Ovary (tissue), 7 donors: ENCODE measurements at regions not wholly inside any gene's neighbourhood (a gene's known extent, or its start where the extent isn't known, plus 50 kb on each side); places are given as distances from the start of the nearest gene placed in this dataset.

ENCODE experiments used
- DNase-seq, 5 donors: peaks; one replicate each; pipeline ENCODE4 v3.0.0-alpha.2; 2019 to 2020
- H3K27ac ChIP-seq, 2 donors: fragments of 200-600 bp; one replicate each; pipeline versions ENCODE4 v1.5.1 to v1.8.0; 2019 to 2022
- H3K27me3 ChIP-seq: fragments of 200-600 bp; one replicate; pipeline ENCODE4 v1.8.0; 2022
- H3K36me3 ChIP-seq: fragments of 200-600 bp; sonication (generic); one replicate; pipeline ENCODE4 v1.5.1; 2019
- H3K4me1 ChIP-seq: one replicate; pipeline ENCODE4 v1.8.1; 2013; ENCODE audit warnings: mild to moderate bottlenecking, moderate library complexity; ENCODE audit not compliant: insufficient read depth
- H3K4me3 ChIP-seq: fragments of 200-600 bp; sonication (generic); one replicate; pipeline ENCODE4 v1.5.1; 2017
- H3K9me3 ChIP-seq, 2 donors: fragments of 200-600 bp in 1 of 2; sonication (generic) in 1 of 2; one replicate each; pipeline versions ENCODE4 v1.5.1 to v1.8.1; 2013 to 2019; ENCODE audit warnings: mild to moderate bottlenecking in 1 of 2, moderate library complexity in 1 of 2
- EP300 ChIP-seq: sonication (generic); formaldehyde crosslinking; IDR thresholded peaks from one replicate; pipeline ENCODE4 v1.6.1; 2017; ENCODE audit warnings: antibody characterized with exemption
- POLR2A ChIP-seq: fragments of 450-650 bp; IDR thresholded peaks from one replicate; pipeline ENCODE4 v1.6.1; 2017; ENCODE audit warnings: antibody characterized with exemption, mild to moderate bottlenecking, moderate library complexity
- WGBS, 3 donors: extraction: QIAGEN DNeasy Blood & Tissue Kit in 1 of 3; methylation state at CpG; one replicate each; pipeline versions ENCODE4 v1.1.5 to v1.1.7; 2013 to 2017; 5-methylcytosine and 5-hydroxymethylcytosine counted together
- intact Hi-C, 4 donors: fragments of 100-400 bp; cut with DNase I; formaldehyde crosslinking; loops; one replicate each; pipeline versions ENCODE4 v1.11.0 to v1.15.1; 2022 to 2023
- TF ChIP-seq, protein P1 (sequence below), 3 donors: fragments of 450-650 bp in 2 of 3; fragments of 200-600 bp in 1 of 3; IDR thresholded peaks; one replicate each; pipeline versions ENCODE4 v1.5.1 to v1.8.0; 2016 to 2022; ENCODE audit warnings: antibody characterized with exemption in 3 of 3, mild to moderate bottlenecking in 1 of 3
- donor health status: DM: no; HTN: no; CAD: no; lungs with moderate emphysema.
- donor health status: DM: no; HTN: no; CAD: no.
- donor health status: Bipolar disorder and iron deficiency.
- donor health status: DM: no; HTN: no; CAD: no.
- donor health status: DM: yes; HTN: yes; CAD: no.

DNA sequence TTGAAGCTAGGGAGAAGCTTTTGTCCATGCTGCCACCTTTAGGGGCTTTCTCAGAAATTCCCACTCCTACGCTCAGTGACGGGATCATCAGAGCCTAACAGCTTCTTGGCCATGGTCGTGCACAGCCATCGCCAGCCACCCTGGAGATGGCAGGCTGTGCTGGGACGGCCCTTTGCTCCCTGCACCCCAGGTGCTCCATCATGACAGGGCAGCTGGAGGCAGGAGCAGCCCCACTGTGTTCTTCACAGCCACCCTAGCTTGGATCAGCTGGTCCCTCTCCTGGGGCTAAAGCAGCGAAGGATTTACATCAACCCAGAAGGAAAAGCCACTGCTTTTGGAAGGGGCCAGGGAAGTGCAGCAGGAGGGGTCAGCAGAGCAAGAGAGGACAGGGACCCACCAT is 235.9 kb downstream of the LY86 start:
- TF ChIP-seq EP300: no peak
- TF ChIP-seq, protein P1, sequence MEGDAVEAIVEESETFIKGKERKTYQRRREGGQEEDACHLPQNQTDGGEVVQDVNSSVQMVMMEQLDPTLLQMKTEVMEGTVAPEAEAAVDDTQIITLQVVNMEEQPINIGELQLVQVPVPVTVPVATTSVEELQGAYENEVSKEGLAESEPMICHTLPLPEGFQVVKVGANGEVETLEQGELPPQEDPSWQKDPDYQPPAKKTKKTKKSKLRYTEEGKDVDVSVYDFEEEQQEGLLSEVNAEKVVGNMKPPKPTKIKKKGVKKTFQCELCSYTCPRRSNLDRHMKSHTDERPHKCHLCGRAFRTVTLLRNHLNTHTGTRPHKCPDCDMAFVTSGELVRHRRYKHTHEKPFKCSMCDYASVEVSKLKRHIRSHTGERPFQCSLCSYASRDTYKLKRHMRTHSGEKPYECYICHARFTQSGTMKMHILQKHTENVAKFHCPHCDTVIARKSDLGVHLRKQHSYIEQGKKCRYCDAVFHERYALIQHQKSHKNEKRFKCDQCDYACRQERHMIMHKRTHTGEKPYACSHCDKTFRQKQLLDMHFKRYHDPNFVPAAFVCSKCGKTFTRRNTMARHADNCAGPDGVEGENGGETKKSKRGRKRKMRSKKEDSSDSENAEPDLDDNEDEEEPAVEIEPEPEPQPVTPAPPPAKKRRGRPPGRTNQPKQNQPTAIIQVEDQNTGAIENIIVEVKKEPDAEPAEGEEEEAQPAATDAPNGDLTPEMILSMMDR (IDR thresholded peaks at IDR 0.05): no peak
- TF ChIP-seq POLR2A: no peak
- no peak overlapping the region for H3K4me3 ChIP-seq
- H3K9me3 ChIP-seq: no peaks in the 10 kb centered on the region
- H3K36me3 ChIP-seq: no peaks in the 10 kb centered on the region
- no peaks in the 10 kb centered on the region for H3K4me1 ChIP-seq
- H3K27ac ChIP-seq: no peak overlapping the region
- DNase-seq: no peak
- no peaks in the 10 kb centered on the region for H3K27me3 ChIP-seq
- intact Hi-C loops: no loop called here
- WGBS, 3 donors: 81 to 94% (median 94%) methylated on average over 6 of the region's 6 CpGs

DNA sequence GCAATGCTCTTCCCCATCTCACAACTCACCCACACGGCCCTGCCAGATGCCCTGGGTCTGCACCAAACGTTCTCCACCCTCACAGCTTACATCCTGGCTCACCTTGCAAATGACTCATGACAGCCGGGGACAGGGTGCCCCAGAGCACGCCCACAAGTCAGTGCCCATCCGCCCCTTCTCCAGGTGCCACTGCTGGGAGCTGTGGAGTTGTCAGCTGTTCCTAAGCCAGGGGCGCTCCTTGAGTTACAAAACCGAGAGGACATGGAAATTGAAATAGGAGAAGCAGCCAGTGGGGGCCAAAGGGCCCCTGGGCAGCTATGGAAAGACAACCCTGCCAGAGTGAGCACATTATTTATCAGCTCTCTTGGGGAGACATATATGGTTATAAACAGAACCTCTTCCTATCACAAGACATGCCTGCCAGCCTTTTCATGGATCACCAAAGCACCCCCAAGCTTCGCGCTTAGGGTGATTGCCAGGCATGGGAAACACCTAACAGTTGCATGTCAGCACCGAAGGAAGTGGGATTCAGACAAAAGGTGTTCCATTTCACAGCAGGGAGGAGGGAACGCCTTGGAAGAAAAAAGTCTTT is 236.8 kb downstream of the LY86 start:
- Histone ChIP-seq H3K27me3 (no peaks in the 10 kb centered on the region), H3K4me1 (no peaks in the 10 kb centered on the region), H3K36me3 (no peaks in the 10 kb centered on the region), H3K27ac (no peak overlapping the region), H3K9me3 (no peaks in the 10 kb centered on the region), H3K4me3 (no peak overlapping the region)
- no peak for DNase-seq
- intact Hi-C loops: no loop called here
- WGBS, 3 donors: 76 to 82% (median 78%) methylated on average over 11 of the region's 11 CpGs
- TF ChIP-seq, protein P1 (IDR thresholded peaks at IDR 0.05): no peak
- no peak for TF ChIP-seq POLR2A
- no peak for TF ChIP-seq EP300

DNA sequence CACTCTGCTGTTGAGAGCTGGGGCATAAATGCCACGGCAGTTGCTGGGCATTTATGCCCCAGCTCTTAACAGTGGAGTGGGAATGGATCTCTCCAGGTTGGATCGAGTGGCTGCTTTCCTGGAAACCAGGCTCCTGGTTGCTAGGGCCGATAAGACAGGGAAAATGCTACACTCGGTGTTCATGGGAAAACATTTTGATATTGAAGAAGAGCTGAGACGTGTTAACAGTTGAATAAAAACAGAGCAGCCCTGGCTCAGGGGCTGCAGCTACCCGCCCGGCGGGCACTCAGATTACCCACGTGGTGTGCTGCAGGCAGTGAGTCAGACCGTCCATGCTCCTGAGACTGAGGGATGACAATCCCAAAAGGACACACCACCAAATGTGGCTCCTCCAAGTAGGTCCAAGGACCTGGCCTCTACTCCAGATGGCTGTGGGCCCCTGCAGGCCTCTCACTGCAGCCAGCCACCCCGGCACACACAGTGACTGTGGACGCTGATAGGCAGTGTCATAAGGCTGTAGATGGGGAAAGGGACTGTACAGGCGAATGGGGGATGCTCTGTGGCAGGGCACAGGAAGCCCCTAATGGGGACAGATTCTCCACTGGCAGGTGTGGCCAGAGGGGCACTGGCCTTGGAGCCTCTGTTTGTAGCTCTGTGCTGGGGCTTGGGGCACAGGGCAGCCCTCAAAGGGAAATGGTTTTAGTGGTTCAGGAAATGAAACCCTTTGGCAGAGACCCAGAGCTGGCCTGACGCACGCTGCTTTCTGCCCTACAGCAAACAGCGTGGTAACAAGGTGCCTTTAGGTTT is 237.8 kb downstream of the LY86 start:
- WGBS, 3 donors: 63 to 78% (median 66%) methylated on average over 16 of the region's 16 CpGs
- Histone ChIP-seq H3K36me3 (no peaks in the 10 kb centered on the region), H3K4me1 (no peaks in the 10 kb centered on the region), H3K9me3 (no peaks in the 10 kb centered on the region), H3K27me3 (no peaks in the 10 kb centered on the region), H3K27ac (no peak overlapping the region), H3K4me3 (no peak overlapping the region)
- intact Hi-C loops: no loop called here
- TF ChIP-seq, protein P1 (IDR thresholded peaks at IDR 0.05): no peak
- no peak for TF ChIP-seq POLR2A
- DNase-seq: no peak

DNA sequence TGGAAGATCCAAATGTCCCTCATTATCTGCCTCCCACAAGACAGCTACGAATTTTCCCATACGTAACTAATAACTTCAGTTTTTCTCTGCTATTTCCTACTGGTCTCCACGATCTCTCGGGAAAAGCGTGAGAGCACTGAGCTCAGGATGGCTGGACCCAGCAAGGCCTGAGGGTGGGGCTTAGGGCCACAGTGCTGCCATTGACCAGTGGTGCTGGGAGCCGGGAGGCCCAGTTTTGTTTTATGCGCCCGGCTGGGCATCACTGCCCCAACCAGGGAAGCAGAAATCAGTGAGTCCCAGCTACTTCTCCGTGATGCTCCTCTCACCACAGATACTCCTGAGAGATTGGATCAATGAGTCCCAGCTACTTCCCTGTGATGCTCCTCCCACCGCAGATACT is 238.4 kb downstream of the LY86 start:
- TF ChIP-seq, protein P1 (IDR thresholded peaks at IDR 0.05): no peak
- TF ChIP-seq POLR2A: no peak
- TF ChIP-seq EP300: no peak
- H3K36me3 ChIP-seq: no peaks in the 10 kb centered on the region
- WGBS, 3 donors: 78 to 80% (median 79%) methylated on average over 10 of the region's 10 CpGs
- no peak for DNase-seq
- intact Hi-C loops: no loop called here
- no peaks in the 10 kb centered on the region for H3K9me3 ChIP-seq
- H3K4me1 ChIP-seq: no peaks in the 10 kb centered on the region
- H3K27me3 ChIP-seq: no peaks in the 10 kb centered on the region
- H3K4me3 ChIP-seq: no peak overlapping the region
- no peak overlapping the region for H3K27ac ChIP-seq
